ENCODE measurements at regions not wholly inside any gene's neighbourhood (a gene's known extent, or its start where the extent isn't known, plus 50 kb on each side); places are given as distances from the start of the nearest gene placed in this dataset.

DNA sequence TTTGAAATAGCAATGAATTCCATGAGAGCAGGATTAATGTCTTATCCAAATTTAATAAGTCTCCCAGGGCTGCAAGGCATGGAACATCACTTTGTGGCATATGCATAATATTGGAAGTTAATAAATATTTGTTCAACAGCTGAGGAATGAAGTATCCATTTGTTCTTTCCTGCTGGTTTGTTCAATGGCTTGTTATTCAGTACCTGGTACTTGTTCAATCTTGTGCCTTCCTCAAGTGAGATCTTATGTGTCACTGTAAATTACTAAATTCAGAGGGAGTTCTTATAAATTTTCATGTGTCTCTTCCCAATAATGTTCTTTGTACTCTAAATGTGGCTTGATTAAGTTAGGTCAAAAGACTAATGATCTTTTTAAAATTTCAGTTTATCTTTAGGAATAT lies 1105.5 kb upstream of the SPRY2 start:
- TF ChIP-seq, protein P1, sequence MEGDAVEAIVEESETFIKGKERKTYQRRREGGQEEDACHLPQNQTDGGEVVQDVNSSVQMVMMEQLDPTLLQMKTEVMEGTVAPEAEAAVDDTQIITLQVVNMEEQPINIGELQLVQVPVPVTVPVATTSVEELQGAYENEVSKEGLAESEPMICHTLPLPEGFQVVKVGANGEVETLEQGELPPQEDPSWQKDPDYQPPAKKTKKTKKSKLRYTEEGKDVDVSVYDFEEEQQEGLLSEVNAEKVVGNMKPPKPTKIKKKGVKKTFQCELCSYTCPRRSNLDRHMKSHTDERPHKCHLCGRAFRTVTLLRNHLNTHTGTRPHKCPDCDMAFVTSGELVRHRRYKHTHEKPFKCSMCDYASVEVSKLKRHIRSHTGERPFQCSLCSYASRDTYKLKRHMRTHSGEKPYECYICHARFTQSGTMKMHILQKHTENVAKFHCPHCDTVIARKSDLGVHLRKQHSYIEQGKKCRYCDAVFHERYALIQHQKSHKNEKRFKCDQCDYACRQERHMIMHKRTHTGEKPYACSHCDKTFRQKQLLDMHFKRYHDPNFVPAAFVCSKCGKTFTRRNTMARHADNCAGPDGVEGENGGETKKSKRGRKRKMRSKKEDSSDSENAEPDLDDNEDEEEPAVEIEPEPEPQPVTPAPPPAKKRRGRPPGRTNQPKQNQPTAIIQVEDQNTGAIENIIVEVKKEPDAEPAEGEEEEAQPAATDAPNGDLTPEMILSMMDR (IDR thresholded peaks at IDR 0.05): no peak
- TF ChIP-seq POLR2A (IDR thresholded peaks at IDR 0.05): no peak
